H1 (cell line): ENCODE measurements at regions not wholly inside any gene's neighbourhood (a gene's known extent, or its start where the extent isn't known, plus 50 kb on each side); places are given as distances from the start of the nearest gene placed in this dataset.

Source experiments
- CTCF ChIA-PET: fragments of 300-600 bp; sonication (Branson Sonifier 250); formaldehyde crosslinking; loops from one replicate; lab custom pipeline; 2021; ENCODE audit not compliant: partially characterized antibody; lab: Charles Lee
- POLR2A ChIA-PET: fragments of 300-600 bp; sonication (Branson Sonifier 250); formaldehyde crosslinking; loops from one replicate; lab custom pipeline; 2021; ENCODE audit warnings: inconsistent platforms; ENCODE audit not compliant: partially characterized antibody; lab: Charles Lee
- DNase-seq, 2 experiments: peaks; one replicate each; pipeline versions ENCODE4 v3.0.0 to v3.0.0-alpha.2; 2010 to 2022; ENCODE audit warnings: low spot score in 2 of 2, low read depth in 1 of 2, mixed read lengths in 1 of 2
- FAIRE-seq: peaks from 2 replicates; lab custom pipeline; 2011; peaks lifted over from hg19 to GRCh38; lab: Jason Lieb, UNC
- H2AFZ ChIP-seq: 2 replicates; pipeline ENCODE4 v1.8.1; 2012; ENCODE audit warnings: low read length, inconsistent platforms
- H2AK5ac ChIP-seq: 2 replicates; pipeline ENCODE4 v1.6.1; 2013; ENCODE audit warnings: low read depth, low read length
- H2BK120ac ChIP-seq: replicated peaks from 2 replicates; pipeline ENCODE3; 2013; ENCODE audit warnings: low read depth, low read length, inconsistent platforms
- H2BK12ac ChIP-seq: 2 replicates; pipeline ENCODE4 v1.6.1; 2013; ENCODE audit warnings: low read depth, low read length
- H2BK15ac ChIP-seq: 2 replicates; pipeline ENCODE4 v1.6.1; 2013; ENCODE audit warnings: low read length
- H2BK20ac ChIP-seq: 2 replicates; pipeline ENCODE4 v1.6.1; 2013; ENCODE audit warnings: low read length
- H2BK5ac ChIP-seq: 2 replicates; pipeline ENCODE4 v1.6.1; 2013; ENCODE audit warnings: low read depth, low read length
- H3K14ac ChIP-seq: 2 replicates; pipeline ENCODE4 v1.6.1; 2013; ENCODE audit warnings: inconsistent platforms; ENCODE audit not compliant: insufficient read length
- H3K18ac ChIP-seq: 2 replicates; pipeline ENCODE4 v1.6.1; 2013; ENCODE audit warnings: low read length; ENCODE audit errors: extremely low read depth
- H3K23ac ChIP-seq: 2 replicates; pipeline ENCODE4 v1.6.1; 2013; ENCODE audit warnings: inconsistent platforms; ENCODE audit not compliant: insufficient read length
- H3K23me2 ChIP-seq: 2 replicates; pipeline ENCODE4 v1.6.1; 2013; ENCODE audit warnings: low read depth, low read length
- H3K27ac ChIP-seq: 2 replicates; pipeline ENCODE4 v1.6.1; 2011; ENCODE audit warnings: low read depth, low read length, inconsistent platforms
- H3K27me3 ChIP-seq, 4 experiments: replicated peaks in 1 of 4; 1 replicate in 1 of 4; 2 replicates in 3 of 4; pipeline versions ENCODE4 v1.6.1 to v1.8.1; 2011 to 2013; ENCODE audit warnings: low read length in 3 of 4, mild to moderate bottlenecking in 3 of 4, inconsistent platforms in 2 of 4, mixed read lengths in 2 of 4, moderate library complexity in 1 of 4; ENCODE audit not compliant: control insufficient read depth in 3 of 4, insufficient read depth in 3 of 4; ENCODE audit errors: extremely low read depth in 1 of 4
- H3K36me3 ChIP-seq, 4 experiments: 2 replicates each; pipeline versions ENCODE4 v1.6.1 to v1.8.1; 2011 to 2013; ENCODE audit warnings: mild to moderate bottlenecking in 4 of 4, low read length in 3 of 4, moderate library complexity in 2 of 4, control low read depth in 1 of 4, inconsistent platforms in 1 of 4; ENCODE audit not compliant: insufficient read depth in 4 of 4, control insufficient read depth in 2 of 4
- H3K4ac ChIP-seq: replicated peaks from 2 replicates; pipeline ENCODE3; 2013; ENCODE audit warnings: low read length, low read depth, mixed read lengths, inconsistent platforms; ENCODE audit not compliant: insufficient read length
- H3K4me1 ChIP-seq, 4 experiments: replicated peaks in 1 of 4; 1 replicate in 1 of 4; 2 replicates in 3 of 4; pipeline versions ENCODE4 v1.6.1 to v1.8.1; 2011 to 2013; ENCODE audit warnings: low read length in 3 of 4, inconsistent platforms in 2 of 4, mixed read lengths in 1 of 4; ENCODE audit not compliant: insufficient read depth in 4 of 4, control insufficient read depth in 3 of 4
- H3K4me2 ChIP-seq, 2 experiments: 2 replicates each; pipeline versions ENCODE4 v1.6.1 to v1.8.1; 2011 to 2013; ENCODE audit warnings: low read depth in 2 of 2, low read length in 2 of 2, control low read depth in 1 of 2, inconsistent platforms in 1 of 2, mild to moderate bottlenecking in 1 of 2; ENCODE audit not compliant: insufficient read depth in 1 of 2
- H3K4me3 ChIP-seq, 4 experiments: fragments of 200-600, 300-600 bp in 1 of 4; sonication (generic), shearing (Covaris generic), sonication (Bioruptor Twin) in 1 of 4; 2 replicates each; pipeline versions ENCODE4 v1.5.1 to v1.8.1; 2011 to 2016; ENCODE audit warnings: low read length in 4 of 4, low read depth in 3 of 4, control low read depth in 2 of 4, inconsistent platforms in 2 of 4, mild to moderate bottlenecking in 2 of 4, mixed read lengths in 1 of 4, moderate library complexity in 1 of 4; ENCODE audit not compliant: insufficient read depth in 2 of 4; ENCODE audit errors: extremely low read depth in 1 of 4
- H3K56ac ChIP-seq: replicated peaks from 2 replicates; pipeline ENCODE3; 2013; ENCODE audit warnings: low read depth, mild to moderate bottlenecking, mixed read lengths, low read length, inconsistent platforms; ENCODE audit not compliant: insufficient read length
- H3K79me1 ChIP-seq: 2 replicates; pipeline ENCODE4 v1.6.1; 2013; ENCODE audit warnings: low read depth, low read length, control low read depth
- H3K79me2 ChIP-seq, 2 experiments: 2 replicates each; pipeline versions ENCODE4 v1.6.1 to v1.8.1; 2012 to 2013; ENCODE audit warnings: low read length in 2 of 2, mild to moderate bottlenecking in 2 of 2, inconsistent platforms in 1 of 2; ENCODE audit not compliant: insufficient read depth in 2 of 2, control insufficient read depth in 1 of 2
- H3K9ac ChIP-seq, 4 experiments: replicated peaks in 1 of 4; 1 replicate in 1 of 4; 2 replicates in 3 of 4; pipeline versions ENCODE4 v1.6.1 to v1.8.1; 2011 to 2013; ENCODE audit warnings: low read depth in 3 of 4, low read length in 3 of 4, control low read depth in 2 of 4, mild to moderate bottlenecking in 2 of 4, moderate library complexity in 2 of 4, inconsistent platforms in 1 of 4; ENCODE audit errors: extremely low read depth in 1 of 4
- H3K9me3 ChIP-seq, 2 experiments: 2 replicates each; pipeline versions ENCODE4 v1.6.1 to v1.8.1; 2012 to 2013; ENCODE audit warnings: mild to moderate bottlenecking in 2 of 2, moderate library complexity in 2 of 2, control low read depth in 1 of 2, inconsistent platforms in 1 of 2, low read depth in 1 of 2, low read length in 1 of 2, mixed read lengths in 1 of 2; ENCODE audit not compliant: insufficient read depth in 2 of 2
- H4K20me1 ChIP-seq, 2 experiments: replicated peaks in 1 of 2; 2 replicates each; pipeline versions ENCODE3 to v1.8.1; 2011 to 2013; ENCODE audit warnings: inconsistent platforms in 2 of 2, low read length in 2 of 2, mild to moderate bottlenecking in 1 of 2; ENCODE audit not compliant: insufficient read depth in 2 of 2, control insufficient read depth in 1 of 2
- H4K5ac ChIP-seq: 2 replicates; pipeline ENCODE4 v1.6.1; 2013; ENCODE audit warnings: low read length, low read depth, mixed read lengths, inconsistent platforms; ENCODE audit not compliant: insufficient read length
- H4K8ac ChIP-seq: 2 replicates; pipeline ENCODE4 v1.8.0; 2013; ENCODE audit warnings: mild to moderate bottlenecking, moderate library complexity, low read length, inconsistent platforms; ENCODE audit not compliant: insufficient read depth; ENCODE audit errors: extremely low read depth
- H4K91ac ChIP-seq: replicated peaks from 2 replicates; pipeline ENCODE3; 2013; ENCODE audit warnings: low read length, mixed read lengths, inconsistent platforms; ENCODE audit not compliant: insufficient read length
- NRF1 ChIP-seq: IDR thresholded peaks from 2 replicates; pipeline ENCODE4 v1.6.1; 2011; ENCODE audit warnings: mild to moderate bottlenecking, low read depth, low read length, improper control_type of control experiment
- WGBS, 2 experiments: shearing (Covaris generic) in 1 of 2; methylation state at CpG; one replicate each; pipeline versions ENCODE4 v1.1.6 to v1.1.7; 2013 to 2015; ENCODE audit warnings: low lambda C conversion rate in 2 of 2, mixed read lengths in 2 of 2, inconsistent platforms in 1 of 2, low coverage in 1 of 2, missing lambda C conversion rate in 1 of 2; ENCODE audit not compliant: insufficient replicate concordance in 2 of 2, insufficient coverage in 1 of 2, insufficient read length in 1 of 2; ENCODE audit errors: extremely low coverage in 1 of 2, missing lambda C conversion rate in 1 of 2; 5-methylcytosine and 5-hydroxymethylcytosine counted together

GRCh38 chr21:35231090-35231489, 182.0 kb upstream of the RUNX1 start:
- POLR2A ChIA-PET: no interaction called here
- CTCF ChIA-PET: no interaction called here

More at GRCh38 chr21:35231090-35231489, 182.0 kb upstream of the RUNX1 start:
- Histone ChIP-seq H3K27me3 (no peaks in the 10 kb centered on the region), H3K23ac (no peak overlapping the region), H3K4ac (no peak overlapping the region), H4K20me1 (no peaks in the 10 kb centered on the region), H3K23me2 (no peaks in the 10 kb centered on the region), H3K14ac (no peak overlapping the region), H3K4me1 (peaks cover 0 to 14% (median 2%) of the 10 kb centered on the region in 4 experiments; a peak in 4 of 7 replicates), H3K36me3 (no peaks in the 10 kb centered on the region), H3K9ac (no peak overlapping the region), H2BK12ac (no peak overlapping the region), H2AK5ac (no peak overlapping the region), H3K18ac (no peak overlapping the region), H3K9me3 (no peaks in the 10 kb centered on the region), H4K91ac (no peak overlapping the region), H3K79me2 (no peaks in the 10 kb centered on the region), H4K5ac (no peak overlapping the region), H2BK5ac (no peak overlapping the region), H3K27ac (no peak overlapping the region), H4K8ac (no peak overlapping the region), H3K79me1 (no peaks in the 10 kb centered on the region), H2AFZ (no peak overlapping the region), H2BK120ac (no peak overlapping the region), H3K56ac (no peak overlapping the region), H2BK15ac (no peak overlapping the region), H3K4me3 (no peak overlapping the region), H2BK20ac (no peak overlapping the region), H3K4me2 (no peak overlapping the region)
- FAIRE-seq: no peak
- no peak for DNase-seq
- WGBS, 2 experiments: 96% methylated on average over 2 of the region's 2 CpGs; no CpG with 5 or more reads in 1 of the 2 experiments
- no peak for TF ChIP-seq NRF1
